GM12801 (cell line): ENCODE measurements at regions not wholly inside any gene's neighbourhood (a gene's known extent, or its start where the extent isn't known, plus 50 kb on each side); places are given as distances from the start of the nearest gene placed in this dataset.

Experiments
- TF ChIP-seq, protein P1 (sequence below): IDR thresholded peaks from one replicate; pipeline ENCODE4 v1.5.1; 2011; ENCODE audit warnings: control low read depth; ENCODE audit not compliant: insufficient read length; ENCODE audit errors: extremely low read depth

DNA sequence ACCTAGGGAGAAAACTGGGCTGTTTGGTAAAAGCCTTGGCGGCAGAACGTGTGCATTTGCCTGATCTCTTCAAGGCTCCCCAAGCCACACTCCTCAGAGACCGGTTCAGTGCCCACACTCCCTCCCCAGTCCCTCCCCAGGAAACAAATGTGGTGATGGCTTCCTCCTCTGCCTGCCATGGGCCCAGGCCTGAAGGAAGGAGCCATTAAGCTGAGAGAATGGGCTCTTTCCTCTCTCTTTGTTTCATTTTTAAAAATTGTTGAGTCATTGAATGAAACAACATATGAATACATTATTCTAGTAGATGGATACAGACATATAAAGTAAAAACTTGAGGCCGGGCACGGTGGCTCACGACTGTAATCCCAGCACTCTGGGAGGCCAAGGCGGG, 50.6 kb upstream of the YWHAQ start:
- TF ChIP-seq, protein P1, sequence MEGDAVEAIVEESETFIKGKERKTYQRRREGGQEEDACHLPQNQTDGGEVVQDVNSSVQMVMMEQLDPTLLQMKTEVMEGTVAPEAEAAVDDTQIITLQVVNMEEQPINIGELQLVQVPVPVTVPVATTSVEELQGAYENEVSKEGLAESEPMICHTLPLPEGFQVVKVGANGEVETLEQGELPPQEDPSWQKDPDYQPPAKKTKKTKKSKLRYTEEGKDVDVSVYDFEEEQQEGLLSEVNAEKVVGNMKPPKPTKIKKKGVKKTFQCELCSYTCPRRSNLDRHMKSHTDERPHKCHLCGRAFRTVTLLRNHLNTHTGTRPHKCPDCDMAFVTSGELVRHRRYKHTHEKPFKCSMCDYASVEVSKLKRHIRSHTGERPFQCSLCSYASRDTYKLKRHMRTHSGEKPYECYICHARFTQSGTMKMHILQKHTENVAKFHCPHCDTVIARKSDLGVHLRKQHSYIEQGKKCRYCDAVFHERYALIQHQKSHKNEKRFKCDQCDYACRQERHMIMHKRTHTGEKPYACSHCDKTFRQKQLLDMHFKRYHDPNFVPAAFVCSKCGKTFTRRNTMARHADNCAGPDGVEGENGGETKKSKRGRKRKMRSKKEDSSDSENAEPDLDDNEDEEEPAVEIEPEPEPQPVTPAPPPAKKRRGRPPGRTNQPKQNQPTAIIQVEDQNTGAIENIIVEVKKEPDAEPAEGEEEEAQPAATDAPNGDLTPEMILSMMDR, result no peak

DNA sequence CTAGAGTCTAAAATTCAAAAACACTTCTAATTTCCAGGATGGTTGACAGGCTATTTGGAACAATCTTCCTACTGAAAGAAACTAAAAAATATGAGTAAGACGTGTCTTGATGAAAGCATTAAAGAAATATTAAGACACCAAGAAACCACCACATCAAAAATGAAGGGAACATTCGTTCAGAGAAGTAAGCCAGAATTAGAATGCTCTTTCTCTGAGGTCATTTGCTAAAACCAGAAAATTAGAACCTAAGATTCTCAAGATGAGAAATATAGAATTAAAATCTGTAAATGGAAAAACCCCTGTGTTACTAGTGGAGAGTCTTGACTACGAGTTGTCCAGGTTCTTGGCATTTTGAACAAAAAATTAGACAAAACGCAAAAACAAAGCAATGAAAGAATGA, 54.8 kb upstream of the YWHAQ start:
- TF ChIP-seq, protein P1, result no peak

DNA sequence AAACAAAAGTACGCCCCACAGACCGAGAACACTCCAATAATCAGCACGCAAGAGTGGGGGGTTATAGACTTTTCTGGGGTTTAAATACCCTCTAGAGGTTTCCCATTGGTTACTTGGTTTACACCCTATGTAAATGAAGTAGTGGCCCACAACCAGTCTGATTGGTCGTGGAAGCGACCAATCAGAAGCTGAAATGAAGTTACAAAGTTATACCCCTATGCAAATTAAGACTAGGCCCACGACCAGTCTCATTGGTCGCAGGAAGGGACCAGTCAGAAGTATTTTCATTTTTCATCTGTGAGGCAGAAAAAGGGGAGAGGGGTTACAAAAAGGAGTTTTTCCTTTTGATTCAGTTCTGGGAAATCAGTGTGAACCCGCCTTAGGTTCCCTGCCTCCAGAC, 55.3 kb upstream of the YWHAQ start:
- TF ChIP-seq, protein P1, result no peak

DNA sequence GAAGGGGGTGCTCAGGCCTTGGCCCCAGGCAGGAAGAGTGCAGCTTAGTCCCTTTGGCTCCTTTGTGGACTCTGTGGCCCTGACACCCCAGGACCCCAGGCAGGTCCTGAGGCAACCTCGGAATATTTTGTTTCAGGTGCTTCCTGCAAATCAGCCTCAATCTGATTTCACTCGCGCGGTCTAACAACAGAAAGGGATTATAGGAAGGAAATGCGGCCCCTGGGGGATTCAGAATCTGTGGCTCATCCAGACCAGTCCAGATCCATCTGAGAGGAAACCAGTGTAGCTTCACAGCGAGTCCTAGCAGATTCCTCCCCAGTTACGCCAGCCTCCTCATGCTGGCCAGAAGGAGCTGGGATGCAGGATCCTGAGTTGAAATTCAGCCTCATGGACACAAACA, 59.5 kb upstream of the YWHAQ start:
- TF ChIP-seq, protein P1, result no peak

GRCh38 chr2:9690716-9691498, 60.1 kb upstream of the YWHAQ start:
- TF ChIP-seq, protein P1, result no peak

DNA sequence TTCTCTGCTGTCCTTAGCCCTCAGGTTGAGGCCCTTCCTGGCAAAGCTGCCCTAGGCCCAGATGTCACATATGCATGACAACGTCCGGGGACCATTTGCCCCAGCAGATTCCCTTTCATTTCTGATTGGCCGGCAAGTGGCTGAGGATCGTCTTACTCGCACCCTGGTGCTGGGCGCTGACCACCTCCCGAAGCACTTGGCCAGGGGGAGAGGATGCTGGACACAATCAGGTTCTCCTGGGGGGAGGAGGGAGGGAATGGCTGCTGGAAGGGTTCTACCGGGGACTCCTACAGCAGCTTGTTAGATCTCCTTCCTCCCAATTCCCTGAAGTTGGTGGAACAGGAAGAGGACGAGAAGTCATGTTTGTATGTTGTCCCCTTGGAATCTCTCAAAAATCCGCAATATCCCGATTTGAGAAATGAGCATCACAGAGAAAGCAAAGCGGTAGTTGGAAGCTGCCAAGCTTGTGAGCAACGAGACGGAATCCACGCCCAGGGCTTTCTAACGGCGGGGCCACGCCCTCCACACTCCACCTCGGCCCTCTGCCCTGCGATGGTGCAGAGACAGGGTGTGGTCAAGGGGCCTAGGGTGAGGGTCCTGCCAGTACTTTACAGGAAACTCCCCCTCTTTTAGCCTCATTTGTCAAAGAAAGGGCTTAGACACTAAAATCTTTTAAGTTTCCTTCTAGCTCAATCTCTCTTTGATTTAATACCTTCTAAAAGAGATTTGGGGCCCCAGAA, 61.8 kb upstream of the YWHAQ start:
- TF ChIP-seq, protein P1, result no peak

- TF ChIP-seq, protein P1, result no peak
These were observed 62.3 kb upstream of the YWHAQ start for GRCh38 chr2:9693196-9693491.
